ENCODE measurements at regions not wholly inside any gene's neighbourhood (a gene's known extent, or its start where the extent isn't known, plus 50 kb on each side); places are given as distances from the start of the nearest gene placed in this dataset.

GRCh38 chr4:3364199-3364598 lies 71.4 kb downstream of the RGS12 start:
- Histone ChIP-seq H3K79me2 (ENCODE audit: insufficient read depth) (peaks cover 38% of the 10 kb centered on the region; the same call in 1 of the 2 replicates), H3K27me3 (ENCODE audit: insufficient read depth) (no peaks in the 10 kb centered on the region), H2AFZ (ENCODE audit: low read depth) (no peak overlapping the region), H3K4me1 (ENCODE audit: control insufficient read depth in 1 of 2, insufficient read depth in 2 of 2, low read depth in 1 of 2, low read length in 1 of 2) (peaks cover 5 to 8% of the 10 kb centered on the region in 2 experiments; a peak in 3 of 4 replicates), H3K4me2 (no peak overlapping the region), H3K4me3 (ENCODE audit: low read depth in 2 of 2, low read length in 1 of 2) (no peak overlapping the region), H3K36me3 (replicated peaks in 1 of 2; ENCODE audit: control insufficient read depth in 1 of 2, insufficient read depth in 2 of 2, low read length in 1 of 2) (no peaks in the 10 kb centered on the region), H3K9ac (no peak overlapping the region), H3K9me2 (no peaks in the 10 kb centered on the region), H3F3A (replicated peaks; ENCODE audit: insufficient read depth) (peaks cover 4% of the 10 kb centered on the region), H3K27ac (ENCODE audit: low read depth in 2 of 2, low read length in 1 of 2) (no peak overlapping the region), H3K9me3 (no peaks in the 10 kb centered on the region), H4K20me1 (ENCODE audit: insufficient read depth) (0 out of 2 replicates have a peak, but pooled peaks cover 9% of the 10 kb centered on the region)
- TF ChIP-seq RAD21 (IDR thresholded peaks at IDR 0.05; ENCODE audit: low read length) (no peak), NFIC (IDR thresholded peaks at IDR 0.05; ENCODE audit: borderline replicate concordance) (no peak), USF1 (IDR thresholded peaks at IDR 0.05; ENCODE audit: borderline replicate concordance, low read depth) (no peak), RFX5 (IDR thresholded peaks at IDR 0.05; ENCODE audit: low read length) (no peak), IRF3 (IDR thresholded peaks at IDR 0.05; ENCODE audit: low read depth, low read length) (no peak), JUND (IDR thresholded peaks at IDR 0.05) (no peak), RCOR1 (IDR thresholded peaks at IDR 0.05; ENCODE audit: low read length) (no peak)
- POLR2A ChIA-PET = no interaction called here
- CTCF ChIA-PET = interaction anchor here (0.9 to 1.5 kb wide), 6 partner anchors 9 to 79 kb away, joined by 3 to 5 read pairs (median 4); no protein-coding TSS in a partner anchor
- 97% methylated on average over 12 of the region's 17 CpGs for WGBS (ENCODE audit: low lambda C conversion rate)
- DNase-seq = peak; percentile 19

GRCh38 chr4:3364634-3365314 lies 72.0 kb downstream of the RGS12 start:
- peak; percentile 30 for DNase-seq
- H3K79me2 ChIP-seq (ENCODE audit: insufficient read depth) = peaks cover 33% of the 10 kb centered on the region; the same call in 1 of the 2 replicates
- H3K9ac ChIP-seq = no peak overlapping the region
- no peak overlapping the region for H3K4me3 ChIP-seq (ENCODE audit: low read depth in 2 of 2, low read length in 1 of 2)
- no peaks in the 10 kb centered on the region for H3K9me2 ChIP-seq
- TF ChIP-seq TCF12 (IDR thresholded peaks at IDR 0.05) (no peak), SIN3A (IDR thresholded peaks at IDR 0.05; ENCODE audit: borderline replicate concordance, low read depth, low read length) (no peak), TAF1 (IDR thresholded peaks at IDR 0.05; ENCODE audit: borderline replicate concordance, low read depth, low read length) (no peak)
- CTCF ChIA-PET = interaction anchor here (0.6 to 1.5 kb wide), 6 partner anchors 10 to 93 kb away, joined by 3 to 5 read pairs (median 4); no protein-coding TSS in a partner anchor
- WGBS (ENCODE audit: low lambda C conversion rate) = 92% methylated on average over 14 of the region's 18 CpGs
- peaks cover 15% of the 10 kb centered on the region; the same call in 1 of the 2 replicates for H4K20me1 ChIP-seq (ENCODE audit: insufficient read depth)
- no peak overlapping the region for H3K4me2 ChIP-seq
- no peaks in the 10 kb centered on the region for H3K36me3 ChIP-seq (replicated peaks in 1 of 2; ENCODE audit: control insufficient read depth in 1 of 2, insufficient read depth in 2 of 2, low read length in 1 of 2)
- no peak overlapping the region for H2AFZ ChIP-seq (ENCODE audit: low read depth)
- POLR2A ChIA-PET = no interaction called here
- no peaks in the 10 kb centered on the region for H3K27me3 ChIP-seq (ENCODE audit: insufficient read depth)
- no peaks in the 10 kb centered on the region for H3K9me3 ChIP-seq
- peaks cover 10% of the 10 kb centered on the region for H3F3A ChIP-seq (replicated peaks; ENCODE audit: insufficient read depth)
- H3K4me1 ChIP-seq (ENCODE audit: control insufficient read depth in 1 of 2, insufficient read depth in 2 of 2, low read depth in 1 of 2, low read length in 1 of 2) = peaks cover 10 to 13% of the 10 kb centered on the region in 2 experiments
- no peak overlapping the region for H3K27ac ChIP-seq (ENCODE audit: low read depth in 2 of 2, low read length in 1 of 2)

Measured in SK-N-SH (cell line).